Glomerular endothelial cell (primary cell): ENCODE measurements at regions not wholly inside any gene's neighbourhood (a gene's known extent, or its start where the extent isn't known, plus 50 kb on each side); places are given as distances from the start of the nearest gene placed in this dataset.

ENCODE experiments used
- DNase-seq: peaks from one replicate; pipeline ENCODE4 v3.0.0-alpha.2; 2011; ENCODE audit warnings: low read depth, low spot score; ENCODE audit errors: extremely low read depth

- no peak for DNase-seq
Observed at GRCh38 chr18:44518091-44518615, 162.5 kb upstream of the SETBP1 start.

- DNase-seq = no peak
Observed at GRCh38 chr18:44518666-44519065, 162.0 kb upstream of the SETBP1 start.

- DNase-seq = no peak
Observed at GRCh38 chr18:44520981-44521667, 159.6 kb upstream of the SETBP1 start.

GRCh38 chr18:44521668-44522022 lies 159.0 kb upstream of the SETBP1 start:
- no peak for DNase-seq

- DNase-seq = no peak
Observed at GRCh38 chr18:44526705-44527415, 153.8 kb upstream of the SETBP1 start.

GRCh38 chr18:44533071-44533470 lies 147.6 kb upstream of the SETBP1 start:
- no peak for DNase-seq

GRCh38 chr18:44536046-44536445 lies 144.6 kb upstream of the SETBP1 start:
- DNase-seq = no peak

- DNase-seq = no peak
Observed at GRCh38 chr18:44536619-44537018, 144.1 kb upstream of the SETBP1 start.

GRCh38 chr18:44537526-44537925 lies 143.2 kb upstream of the SETBP1 start:
- DNase-seq = no peak

- no peak for DNase-seq
Observed at GRCh38 chr18:44539926-44540325, 140.8 kb upstream of the SETBP1 start.

- DNase-seq = no peak
Observed at GRCh38 chr18:44541159-44541558, 139.5 kb upstream of the SETBP1 start.

GRCh38 chr18:44541781-44542180 lies 138.9 kb upstream of the SETBP1 start:
- no peak for DNase-seq

GRCh38 chr18:44543387-44543786 lies 137.3 kb upstream of the SETBP1 start:
- no peak for DNase-seq

GRCh38 chr18:44545359-44545985 lies 135.2 kb upstream of the SETBP1 start:
- DNase-seq = no peak

GRCh38 chr18:44546954-44547353 lies 133.7 kb upstream of the SETBP1 start:
- no peak for DNase-seq

GRCh38 chr18:44548291-44549221 lies 132.1 kb upstream of the SETBP1 start:
- DNase-seq = no peak

- no peak for DNase-seq
Observed at GRCh38 chr18:44552706-44553105, 128.0 kb upstream of the SETBP1 start.

- DNase-seq = no peak
Observed at GRCh38 chr18:44556296-44556695, 124.4 kb upstream of the SETBP1 start.

GRCh38 chr18:44557616-44558151 lies 123.0 kb upstream of the SETBP1 start:
- no peak for DNase-seq

GRCh38 chr18:44558767-44559166 lies 121.9 kb upstream of the SETBP1 start:
- no peak for DNase-seq

GRCh38 chr18:44562986-44563385 lies 117.7 kb upstream of the SETBP1 start:
- no peak for DNase-seq
